Cardiac fibroblast (primary cell): ENCODE measurements at regions not wholly inside any gene's neighbourhood (a gene's known extent, or its start where the extent isn't known, plus 50 kb on each side); places are given as distances from the start of the nearest gene placed in this dataset.

Source experiments
- DNase-seq, 2 donors: peaks; one replicate each; pipeline versions ENCODE4 v3.0.0 to v3.0.0-alpha.2; 2010; ENCODE audit warnings: low read depth in 2 of 2
- H3K4me3 ChIP-seq, 2 donors: replicated peaks in 1 of 2; 1 replicate in 1 of 2; 2 replicates in 1 of 2; pipeline ENCODE4 v1.5.1; 2011; ENCODE audit warnings: low read depth in 2 of 2, low read length in 2 of 2, mild to moderate bottlenecking in 2 of 2, moderate library complexity in 1 of 2
- CTCF ChIP-seq: IDR thresholded peaks from one replicate; pipeline ENCODE4 v1.5.1; 2011; ENCODE audit warnings: low read depth, mild to moderate bottlenecking, low read length, inconsistent platforms

- DNase-seq: no peak
- no peak for TF ChIP-seq CTCF
- H3K4me3 ChIP-seq: no peak overlapping the region
These were observed 393.7 kb downstream of the BRD1 start for GRCh38 chr22:49433717-49434611.

- DNase-seq: no peak
- TF ChIP-seq CTCF: no peak
- H3K4me3 ChIP-seq: no peak overlapping the region
These were observed 394.7 kb downstream of the BRD1 start for GRCh38 chr22:49432897-49433443.

- H3K4me3 ChIP-seq: no peak overlapping the region
- no peak for TF ChIP-seq CTCF
- no peak for DNase-seq
These were observed 395.3 kb downstream of the BRD1 start for GRCh38 chr22:49432211-49432896.

- no peak overlapping the region for H3K4me3 ChIP-seq
- no peak for DNase-seq
- TF ChIP-seq CTCF: no peak
These were observed 396.1 kb downstream of the BRD1 start for GRCh38 chr22:49431551-49431950.

GRCh38 chr22:49429066-49429465 lies 398.6 kb downstream of the BRD1 start:
- TF ChIP-seq CTCF: no peak
- no peak for DNase-seq
- no peak overlapping the region for H3K4me3 ChIP-seq

GRCh38 chr22:49427941-49428340 lies 399.7 kb downstream of the BRD1 start:
- H3K4me3 ChIP-seq: no peak overlapping the region
- no peak for DNase-seq
- TF ChIP-seq CTCF: no peak
